ELR (cell line): ENCODE measurements at regions not wholly inside any gene's neighbourhood (a gene's known extent, or its start where the extent isn't known, plus 50 kb on each side); places are given as distances from the start of the nearest gene placed in this dataset.

Experiments used
- DNase-seq: peaks from one replicate; pipeline ENCODE4 v3.0.0-alpha.2; 2015; ENCODE audit warnings: low read depth

- DNase-seq, result no peak
These were observed 163.2 kb downstream of the SLC28A3 start for GRCh38 chr9:84177407-84177806.

GRCh38 chr9:84179531-84179930 lies 161.0 kb downstream of the SLC28A3 start:
- no peak for DNase-seq

- DNase-seq, result no peak
These were observed 153.5 kb downstream of the SLC28A3 start for GRCh38 chr9:84187090-84187489.

GRCh38 chr9:84189904-84190303 lies 150.7 kb downstream of the SLC28A3 start:
- DNase-seq, result no peak

- no peak for DNase-seq
These were observed 150.1 kb downstream of the SLC28A3 start for GRCh38 chr9:84190411-84190810.

- DNase-seq, result no peak
These were observed 133.7 kb downstream of the SLC28A3 start for GRCh38 chr9:84206801-84207370.

GRCh38 chr9:84207491-84207951 lies 133.0 kb downstream of the SLC28A3 start:
- DNase-seq, result no peak

GRCh38 chr9:84212246-84212645 lies 128.3 kb downstream of the SLC28A3 start:
- no peak for DNase-seq

- DNase-seq, result no peak
These were observed 127.6 kb downstream of the SLC28A3 start for GRCh38 chr9:84212982-84213381.

- peak; percentile 47 for DNase-seq
These were observed 124.4 kb downstream of the SLC28A3 start for GRCh38 chr9:84216151-84216550.

GRCh38 chr9:84218322-84218721 lies 122.2 kb downstream of the SLC28A3 start:
- DNase-seq, result no peak

- no peak for DNase-seq
These were observed 116.3 kb downstream of the SLC28A3 start for GRCh38 chr9:84224246-84224645.
